GM15510 (cell line): ENCODE measurements at regions not wholly inside any gene's neighbourhood (a gene's known extent, or its start where the extent isn't known, plus 50 kb on each side); places are given as distances from the start of the nearest gene placed in this dataset.

ENCODE experiments used
- POLR2A ChIP-seq: IDR thresholded peaks from 3 replicates; pipeline ENCODE4 v1.6.1; 2011; ENCODE audit warnings: borderline replicate concordance; ENCODE audit not compliant: insufficient read length; ENCODE audit errors: extremely low read depth

DNA sequence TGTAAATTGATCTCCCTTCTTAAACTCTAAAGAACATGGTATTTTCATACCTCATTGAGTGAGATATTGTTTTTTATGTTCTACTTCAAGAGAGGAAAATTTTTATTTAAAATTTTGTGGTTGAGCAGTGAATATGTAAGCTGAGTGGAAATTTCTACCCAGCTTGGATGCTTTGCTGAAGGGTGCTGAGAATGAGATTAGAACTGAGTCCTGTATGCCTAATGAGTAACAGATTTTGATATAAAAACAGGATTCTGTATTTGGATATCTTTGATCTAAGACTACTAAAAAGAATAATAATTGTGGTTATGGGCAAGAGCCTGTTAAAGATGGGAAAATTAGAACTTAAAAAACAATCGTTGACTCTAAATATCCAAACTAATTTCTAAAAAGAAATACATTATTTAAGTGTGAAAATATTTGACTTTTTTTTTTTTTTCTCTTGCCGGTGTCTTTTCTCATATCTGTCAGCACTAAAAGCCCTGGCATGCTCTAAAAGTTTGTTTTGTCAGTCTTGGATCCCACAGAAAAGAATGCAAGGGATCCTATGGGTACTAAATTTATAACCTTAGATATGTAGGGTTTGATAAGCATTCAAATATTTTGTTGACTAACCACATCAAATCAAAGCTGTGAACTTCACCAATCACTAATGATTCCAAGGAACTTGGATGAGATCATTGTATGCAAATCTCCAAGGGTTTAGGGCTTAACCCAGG lies 652.3 kb downstream of the PTPRC start:
- no peak for TF ChIP-seq POLR2A

DNA sequence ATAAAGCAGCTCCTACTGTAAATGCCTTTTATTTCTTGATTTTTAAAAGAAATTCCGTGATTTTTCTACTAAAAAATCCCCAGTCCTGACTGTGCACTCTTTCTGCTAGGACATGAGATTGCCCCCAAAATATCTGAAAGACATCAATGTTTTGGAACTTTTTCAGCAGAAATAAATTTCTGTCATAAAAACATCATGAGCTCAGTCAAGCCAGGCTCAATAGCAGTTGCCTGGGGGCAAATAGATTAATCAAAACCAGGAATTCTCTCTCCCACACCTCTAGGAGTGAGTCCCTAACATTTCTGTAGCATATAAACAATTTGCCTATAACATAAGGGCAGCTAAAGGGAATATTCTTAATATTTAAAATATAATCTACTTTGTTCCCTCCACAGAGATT lies 654.1 kb downstream of the PTPRC start:
- no peak for TF ChIP-seq POLR2A

DNA sequence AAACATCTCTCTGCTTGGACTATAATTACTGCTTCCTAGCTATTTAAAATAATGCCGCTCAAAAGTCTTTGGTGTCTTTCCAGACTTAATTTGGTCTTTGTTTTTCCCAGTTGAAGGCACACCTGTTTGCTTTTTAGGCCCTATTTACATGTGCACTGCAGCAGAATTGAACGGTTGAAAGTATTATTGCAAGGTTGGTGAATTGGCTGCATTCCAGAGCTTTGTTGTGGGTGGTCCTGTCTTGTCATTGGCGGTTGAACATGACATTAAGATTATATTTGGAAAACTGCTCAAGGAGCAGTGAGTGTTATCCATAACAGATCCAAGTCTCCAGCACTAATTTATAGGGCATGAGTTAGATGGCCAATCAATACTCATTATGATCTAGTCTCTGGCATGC lies 656.3 kb downstream of the PTPRC start:
- TF ChIP-seq POLR2A: no peak

DNA sequence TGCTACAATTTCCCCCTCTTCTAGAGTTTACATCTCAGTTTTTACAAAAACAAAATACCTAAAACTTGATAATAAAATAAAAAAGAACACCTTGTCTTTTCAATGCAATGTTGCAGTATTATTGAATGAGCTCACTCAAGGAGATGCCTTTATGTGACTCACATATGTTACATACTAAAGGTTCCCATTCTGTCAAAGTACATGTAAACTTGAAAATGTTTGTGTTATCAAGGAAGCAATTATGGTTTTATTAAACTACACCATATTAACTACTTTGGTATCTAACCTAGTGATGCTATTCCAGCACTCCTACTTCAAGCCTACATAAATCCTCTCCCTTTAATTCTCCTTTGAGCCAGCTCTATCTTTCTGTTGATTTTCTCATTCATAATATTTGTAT lies 658.3 kb downstream of the PTPRC start:
- no peak for TF ChIP-seq POLR2A

DNA sequence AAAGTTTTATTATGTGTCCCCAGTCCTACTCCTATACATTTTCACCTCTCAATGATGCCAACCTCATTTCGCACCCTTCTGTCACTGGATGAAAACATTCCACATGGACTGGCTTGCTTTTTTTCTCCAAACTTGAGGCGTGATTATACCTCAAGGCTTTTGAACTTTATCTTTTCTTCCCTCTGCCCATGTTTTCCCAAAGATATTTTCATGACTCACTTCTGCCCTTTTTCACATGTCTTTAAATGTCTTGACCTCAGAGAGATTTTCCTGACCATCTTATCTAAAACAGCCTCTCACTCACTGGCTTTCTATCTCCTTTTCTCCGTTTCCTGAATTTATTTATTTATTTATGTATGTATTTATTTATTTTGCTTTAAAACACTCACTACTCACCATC lies 659.0 kb downstream of the PTPRC start:
- TF ChIP-seq POLR2A: no peak

DNA sequence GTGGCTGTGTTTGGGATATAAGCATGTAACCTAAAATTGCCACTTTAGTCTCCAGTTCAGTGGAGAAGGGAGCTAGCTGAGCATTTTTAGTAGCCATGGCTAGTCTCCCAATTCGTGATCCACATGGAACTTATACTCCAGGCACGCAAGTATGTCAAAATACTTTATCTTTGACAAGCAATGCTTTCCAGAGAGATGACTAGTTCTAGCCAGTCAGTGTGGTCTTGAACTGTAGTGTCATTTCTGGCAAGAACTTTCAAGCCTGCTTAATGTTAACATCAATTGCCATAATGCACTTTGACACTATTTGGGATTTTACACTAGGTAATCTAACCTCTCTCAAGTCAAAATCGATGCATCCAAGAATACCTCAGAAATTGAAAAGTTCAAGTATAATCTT lies 660.0 kb downstream of the PTPRC start:
- no peak for TF ChIP-seq POLR2A

DNA sequence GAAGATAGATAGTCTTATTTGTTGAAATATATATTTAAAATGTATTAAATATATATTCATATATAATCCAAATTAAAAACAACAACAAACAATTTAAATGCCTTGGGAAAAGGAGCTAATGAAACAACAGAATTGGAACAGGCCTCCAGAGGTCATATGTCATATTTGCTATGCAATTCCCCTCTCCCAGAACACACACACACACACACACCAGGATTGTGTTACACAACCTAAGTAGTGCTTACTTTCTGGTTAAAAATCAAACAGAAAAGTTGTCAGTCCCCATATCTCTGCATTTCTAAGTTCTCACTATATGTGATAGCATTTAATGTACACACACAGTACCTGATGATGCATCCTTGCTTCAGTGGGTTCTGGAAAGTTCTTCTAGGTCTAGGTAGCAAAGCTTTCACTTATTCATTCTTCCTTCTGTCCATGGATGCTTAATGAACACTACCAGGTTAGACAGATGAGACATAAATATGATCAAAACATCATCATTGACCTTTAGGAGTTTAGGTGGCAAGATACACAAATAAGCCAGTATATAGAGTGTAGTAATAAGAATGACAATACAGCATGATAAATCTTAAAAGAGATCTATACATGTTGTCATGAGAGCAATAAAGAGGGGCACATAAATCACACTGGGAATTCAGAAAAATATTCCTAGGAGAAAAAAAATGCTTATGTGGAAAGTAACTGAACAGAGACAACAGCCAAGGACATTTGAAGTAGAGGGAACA lies 662.8 kb downstream of the PTPRC start:
- TF ChIP-seq POLR2A: no peak

DNA sequence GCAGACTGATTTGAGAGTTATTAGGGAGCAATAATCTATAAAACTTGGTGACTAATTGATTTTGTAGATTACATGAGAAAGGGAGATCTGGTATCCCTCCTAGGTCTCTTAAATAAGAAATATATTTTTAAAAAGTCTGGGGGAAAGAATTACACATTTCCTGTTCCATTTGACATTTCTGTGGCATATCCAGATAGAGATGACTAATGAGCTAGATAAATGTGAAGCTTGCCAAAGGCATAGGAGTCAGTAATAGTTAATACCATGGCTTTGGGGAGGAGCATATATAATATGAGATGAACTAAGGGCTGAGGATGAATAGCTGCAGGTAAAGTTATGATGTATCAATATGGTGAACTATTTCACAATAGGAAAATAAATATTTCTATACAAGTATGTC lies 663.7 kb downstream of the PTPRC start:
- no peak for TF ChIP-seq POLR2A

DNA sequence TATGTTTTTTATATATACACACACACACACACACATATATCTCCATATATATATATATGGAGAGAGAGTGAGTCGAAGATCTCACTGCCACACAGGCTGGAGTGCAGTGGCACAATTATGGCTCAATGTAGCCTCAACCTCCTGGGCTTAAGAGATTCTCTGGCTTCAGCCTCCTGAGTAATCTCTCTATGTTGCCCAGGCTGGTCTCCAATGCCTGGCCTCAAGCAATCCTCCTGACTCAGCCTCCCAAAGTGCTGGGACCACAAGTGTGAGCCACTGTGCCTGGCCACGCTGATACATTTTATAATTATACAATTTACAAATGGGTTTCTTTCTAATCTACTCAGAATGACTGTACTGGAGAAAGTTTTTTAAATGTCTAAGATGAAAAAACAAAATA lies 664.2 kb downstream of the PTPRC start:
- no peak for TF ChIP-seq POLR2A

DNA sequence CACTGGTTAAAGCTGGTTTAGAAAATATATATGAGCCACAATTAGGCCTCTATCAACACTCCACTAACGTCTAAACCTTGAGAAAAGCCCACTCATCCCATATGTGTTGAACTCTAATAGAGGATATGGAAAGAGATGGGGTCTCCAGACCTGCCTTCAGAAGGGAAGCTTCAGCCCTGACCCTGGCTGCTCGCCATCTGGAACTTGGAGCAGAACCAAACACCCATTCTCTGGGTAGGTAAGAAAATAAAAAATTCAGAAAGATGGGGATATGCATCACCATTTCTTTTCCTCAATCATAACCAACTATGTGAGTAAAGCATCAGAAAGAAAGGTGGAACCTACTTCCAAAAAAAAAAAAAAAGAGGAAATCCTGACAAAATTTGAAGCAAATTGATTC lies 666.2 kb downstream of the PTPRC start:
- no peak for TF ChIP-seq POLR2A

DNA sequence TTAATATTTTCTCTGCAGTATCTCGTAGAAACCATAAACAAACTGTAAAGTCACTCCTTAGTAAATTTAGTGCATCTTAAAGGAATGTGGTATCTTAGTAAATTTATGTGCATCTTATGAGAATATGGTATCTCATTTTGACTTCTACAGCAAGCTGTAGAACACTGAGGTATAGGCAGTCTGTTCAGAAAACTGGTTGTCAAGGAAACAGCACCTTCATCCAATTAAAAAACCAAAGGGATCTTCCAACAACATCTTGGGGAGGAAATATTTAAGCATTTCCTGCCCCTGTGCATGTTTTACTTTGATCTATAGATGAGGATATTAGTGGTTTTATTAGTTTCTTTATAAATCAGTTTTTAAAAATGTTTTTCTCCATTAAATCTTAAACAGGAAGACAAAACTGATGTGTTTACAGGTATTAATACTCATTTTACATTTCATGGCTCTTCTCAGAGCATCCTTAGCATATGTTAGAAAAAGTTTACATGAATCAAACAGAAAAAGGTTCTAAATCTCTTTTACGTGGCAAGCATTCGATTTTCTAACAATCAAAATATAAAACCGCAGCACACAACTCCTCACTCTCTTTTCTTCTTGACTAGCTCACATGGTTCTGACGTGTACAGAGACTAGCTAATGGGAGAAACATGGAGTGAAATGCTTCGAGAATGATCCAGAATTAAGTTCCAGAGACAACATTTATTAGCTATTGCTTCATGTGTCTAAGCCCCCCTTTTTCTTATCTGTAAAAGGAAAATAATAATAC lies 668.8 kb downstream of the PTPRC start:
- no peak for TF ChIP-seq POLR2A

DNA sequence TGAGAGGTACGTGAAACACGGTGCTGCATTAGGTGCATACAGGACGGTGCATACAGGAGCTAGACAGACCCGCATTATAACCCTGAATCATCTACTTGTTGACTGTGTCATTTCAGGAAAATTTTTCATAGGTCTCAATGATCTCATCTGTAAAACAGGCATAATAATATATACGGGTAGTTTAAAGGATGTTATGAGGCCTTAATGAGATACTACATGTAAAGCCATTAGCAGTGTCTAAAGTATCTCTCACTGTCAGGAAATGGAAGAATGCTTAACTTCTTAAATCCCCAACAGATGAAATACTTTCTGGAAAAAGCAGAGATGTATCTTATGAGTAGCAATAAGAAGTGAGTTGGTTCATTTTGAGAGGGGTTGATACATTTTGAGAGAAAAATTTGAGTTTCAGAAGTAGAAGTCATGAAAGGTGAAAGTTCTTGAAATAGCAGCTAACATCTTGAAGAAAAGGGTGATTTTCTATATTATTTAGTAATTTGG lies 669.6 kb downstream of the PTPRC start:
- TF ChIP-seq POLR2A: no peak

DNA sequence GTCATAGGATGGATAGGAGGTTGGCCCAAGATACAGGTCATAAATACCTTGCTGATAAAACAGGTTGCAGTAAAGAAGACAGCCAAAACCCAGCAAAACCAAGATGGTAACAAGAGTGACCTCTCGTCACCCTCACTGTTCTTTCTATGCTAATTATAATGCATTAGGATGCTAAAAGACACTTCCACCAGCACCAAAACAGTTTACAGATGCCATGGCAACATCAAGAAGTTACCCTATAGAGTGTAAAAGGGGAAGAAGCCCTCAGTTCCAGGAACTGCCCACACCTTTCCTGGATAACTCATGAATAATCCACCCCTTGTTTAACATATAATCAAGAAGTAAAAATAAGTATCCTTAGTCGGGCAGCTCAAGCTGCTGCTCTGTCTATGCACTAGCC lies 671.9 kb downstream of the PTPRC start:
- no peak for TF ChIP-seq POLR2A

DNA sequence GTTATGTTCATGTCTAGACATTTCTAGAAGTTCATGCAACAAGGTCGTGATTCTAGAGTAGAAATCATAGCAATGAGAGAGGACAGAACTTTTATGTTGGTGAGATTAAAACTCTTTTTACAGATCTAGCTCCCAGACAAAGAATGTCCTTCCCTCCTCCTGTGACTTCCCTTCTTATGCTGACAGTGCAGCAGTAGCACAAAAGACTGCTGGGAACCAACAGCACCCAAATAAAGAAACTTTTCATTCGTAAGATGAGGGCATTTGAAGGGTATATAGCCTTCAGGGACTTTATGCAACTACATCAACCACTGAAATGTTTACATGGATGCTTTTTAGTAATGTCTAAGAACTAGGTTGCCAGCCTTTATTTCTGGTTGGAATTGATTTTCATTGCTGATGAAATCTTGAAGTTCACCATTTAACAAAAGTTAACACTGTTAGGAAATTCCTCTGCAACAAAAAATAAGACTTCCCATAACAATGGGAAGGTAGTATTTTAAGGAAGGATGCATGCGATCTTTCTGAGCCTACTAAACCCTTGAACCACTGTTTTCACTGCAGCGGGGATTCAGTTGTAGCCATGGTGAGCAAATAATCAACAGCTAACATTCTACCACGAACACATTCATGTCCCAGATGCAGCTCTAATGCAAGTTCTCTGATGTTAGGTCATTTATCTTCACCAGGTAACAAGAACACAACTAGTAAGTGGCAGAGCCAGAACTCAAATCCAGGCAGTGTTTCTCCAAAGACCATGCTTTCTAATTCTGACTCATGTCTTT lies 672.8 kb downstream of the PTPRC start:
- no peak for TF ChIP-seq POLR2A

DNA sequence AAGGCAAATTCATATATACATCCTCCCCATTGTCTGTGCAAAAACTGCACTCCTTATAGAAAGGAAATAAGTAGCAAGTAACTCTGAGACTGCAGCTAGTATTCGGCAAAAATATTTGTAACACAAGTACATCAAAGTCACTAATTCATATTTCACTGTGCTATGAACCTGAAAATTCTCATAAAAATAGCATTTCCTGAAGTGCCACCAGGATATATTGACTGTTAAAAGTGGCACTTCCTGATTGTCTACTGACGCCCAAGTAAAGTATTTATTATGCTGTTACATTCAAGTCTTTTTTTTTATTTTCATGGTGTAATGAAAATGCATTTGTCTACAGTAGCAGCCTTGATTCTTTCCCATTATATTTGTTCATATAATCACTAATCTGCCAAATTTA lies 673.8 kb downstream of the PTPRC start:
- TF ChIP-seq POLR2A: no peak
